Loucy (cell line): ENCODE measurements at regions not wholly inside any gene's neighbourhood (a gene's known extent, or its start where the extent isn't known, plus 50 kb on each side); places are given as distances from the start of the nearest gene placed in this dataset.

Experiments
- H2AFZ ChIP-seq: fragments of 200-600 bp; sonication (generic); 2 replicates; pipeline ENCODE4 v1.6.0; 2016; ENCODE audit warnings: antibody characterized with exemption, mild to moderate bottlenecking, low read length, moderate library complexity
- H3F3A ChIP-seq: fragments of 200-600 bp; 2 replicates; pipeline ENCODE4 v1.6.0; 2016; ENCODE audit warnings: antibody characterized with exemption, low read depth, mild to moderate bottlenecking
- H3K27me3 ChIP-seq: fragments of 200-600 bp; sonication (generic); 2 replicates; pipeline ENCODE4 v1.6.1; 2014; ENCODE audit warnings: low read length, mild to moderate bottlenecking; ENCODE audit not compliant: insufficient read depth, poor library complexity, severe bottlenecking
- H3K36me3 ChIP-seq: fragments of 200-600 bp; sonication (generic); 2 replicates; pipeline ENCODE4 v1.6.1; 2016; ENCODE audit warnings: low read length; ENCODE audit not compliant: insufficient read depth
- H3K4me1 ChIP-seq: fragments of 200-600 bp; sonication (generic); 2 replicates; pipeline ENCODE4 v1.5.1; 2014; ENCODE audit warnings: low read length, mild to moderate bottlenecking; ENCODE audit not compliant: insufficient read depth, poor library complexity, severe bottlenecking
- H3K4me2 ChIP-seq: fragments of 200-600 bp; sonication (generic); 2 replicates; pipeline ENCODE4 v1.6.0; 2014; ENCODE audit warnings: antibody characterized with exemption, low read length, low read depth, mild to moderate bottlenecking; ENCODE audit not compliant: poor library complexity, severe bottlenecking
- H3K4me3 ChIP-seq: fragments of 200-600 bp; sonication (generic); 2 replicates; pipeline ENCODE4 v1.5.1; 2014; ENCODE audit warnings: low read length, mild to moderate bottlenecking, mixed read lengths; ENCODE audit not compliant: poor library complexity, severe bottlenecking
- H3K79me2 ChIP-seq: fragments of 200-600 bp; sonication (generic); 2 replicates; pipeline ENCODE4 v1.6.1; 2014; ENCODE audit warnings: low read length; ENCODE audit not compliant: insufficient read depth
- H3K9ac ChIP-seq: fragments of 200-600 bp; sonication (generic); 2 replicates; pipeline ENCODE4 v1.6.0; 2014; ENCODE audit warnings: mild to moderate bottlenecking, low read depth, low read length, moderate library complexity; ENCODE audit not compliant: poor library complexity, severe bottlenecking
- H3K9me2 ChIP-seq: fragments of 200-600 bp; sonication (generic); replicated peaks from 2 replicates; pipeline ENCODE4 v1.6.1; 2016; ENCODE audit warnings: low read depth, low read length, mixed read lengths
- H3K9me3 ChIP-seq: fragments of 200-600 bp; sonication (generic); 2 replicates; pipeline ENCODE4 v1.6.1; 2014; ENCODE audit warnings: mild to moderate bottlenecking, antibody characterized with exemption, low read length, low read depth; ENCODE audit not compliant: insufficient read depth
- H4K20me1 ChIP-seq: fragments of 200-600 bp; sonication (generic); 2 replicates; pipeline ENCODE4 v1.6.0; 2014; ENCODE audit warnings: antibody characterized with exemption, low read length, mild to moderate bottlenecking; ENCODE audit not compliant: insufficient read depth, poor library complexity, severe bottlenecking
- CTCF ChIP-seq: fragments of 200-600 bp; sonication (generic); conservative IDR thresholded peaks from 2 replicates; pipeline ENCODE4 v1.5.1; 2014; ENCODE audit warnings: mild to moderate bottlenecking, antibody characterized with exemption, low read length
- EZH2phosphoT487 ChIP-seq: fragments of 200-600 bp; IDR thresholded peaks from 2 replicates; pipeline ENCODE4 v1.6.1; 2018; ENCODE audit warnings: antibody characterized with exemption, mild to moderate bottlenecking, moderate library complexity, borderline replicate concordance

- TF ChIP-seq EZH2phosphoT487 (no peak), CTCF (no peak)
- H3K4me2 ChIP-seq: no peak overlapping the region
- peaks cover 11% of the 10 kb centered on the region; the same call in 1 of the 2 replicates for H3K9me3 ChIP-seq
- no peaks in the 10 kb centered on the region for H4K20me1 ChIP-seq
- no peaks in the 10 kb centered on the region for H3K9me2 ChIP-seq
- no peaks in the 10 kb centered on the region for H3F3A ChIP-seq
- no peaks in the 10 kb centered on the region for H3K4me1 ChIP-seq
- H3K36me3 ChIP-seq: no peaks in the 10 kb centered on the region
- H3K4me3 ChIP-seq: no peak overlapping the region
- no peak overlapping the region for H3K9ac ChIP-seq
- no peaks in the 10 kb centered on the region for H3K79me2 ChIP-seq
- H3K27me3 ChIP-seq: no peaks in the 10 kb centered on the region
- no peak overlapping the region for H2AFZ ChIP-seq
Observed at GRCh38 chr4:187883049-187883448, 112.5 kb upstream of the ZFP42 start.

- no peak overlapping the region for H3K4me2 ChIP-seq
- TF ChIP-seq EZH2phosphoT487 (no peak), CTCF (no peak)
- H3K4me1 ChIP-seq: no peaks in the 10 kb centered on the region
- no peak overlapping the region for H3K9ac ChIP-seq
- no peaks in the 10 kb centered on the region for H3K79me2 ChIP-seq
- H2AFZ ChIP-seq: no peak overlapping the region
- no peaks in the 10 kb centered on the region for H3K36me3 ChIP-seq
- no peaks in the 10 kb centered on the region for H4K20me1 ChIP-seq
- no peaks in the 10 kb centered on the region for H3F3A ChIP-seq
- peaks cover 11% of the 10 kb centered on the region; the same call in 1 of the 2 replicates for H3K9me3 ChIP-seq
- no peaks in the 10 kb centered on the region for H3K27me3 ChIP-seq
- H3K9me2 ChIP-seq: no peaks in the 10 kb centered on the region
- H3K4me3 ChIP-seq: no peak overlapping the region
Observed at GRCh38 chr4:187883836-187884475, 111.6 kb upstream of the ZFP42 start.

- H3K79me2 ChIP-seq: no peaks in the 10 kb centered on the region
- no peaks in the 10 kb centered on the region for H3K36me3 ChIP-seq
- TF ChIP-seq CTCF (no peak), EZH2phosphoT487 (no peak)
- no peak overlapping the region for H3K9ac ChIP-seq
- no peaks in the 10 kb centered on the region for H4K20me1 ChIP-seq
- H2AFZ ChIP-seq: no peak overlapping the region
- H3F3A ChIP-seq: no peaks in the 10 kb centered on the region
- no peaks in the 10 kb centered on the region for H3K4me1 ChIP-seq
- H3K4me3 ChIP-seq: no peak overlapping the region
- no peak overlapping the region for H3K4me2 ChIP-seq
- H3K9me2 ChIP-seq: no peaks in the 10 kb centered on the region
- no peaks in the 10 kb centered on the region for H3K27me3 ChIP-seq
- peaks cover 5% of the 10 kb centered on the region; the same call in 1 of the 2 replicates for H3K9me3 ChIP-seq
Observed at GRCh38 chr4:187887906-187888305, 107.7 kb upstream of the ZFP42 start.
